Astrocyte (in vitro differentiated cells and primary cell): ENCODE measurements at regions not wholly inside any gene's neighbourhood (a gene's known extent, or its start where the extent isn't known, plus 50 kb on each side); places are given as distances from the start of the nearest gene placed in this dataset.

Experiments used
- CTCF ChIP-seq: IDR thresholded peaks from 2 replicates; pipeline ENCODE4 v1.5.1; 2011; ENCODE audit warnings: low read depth, mild to moderate bottlenecking, inconsistent platforms, low read length, moderate library complexity; ENCODE audit not compliant: insufficient read depth
- EZH2 ChIP-seq: IDR thresholded peaks from 2 replicates; pipeline ENCODE4 v1.6.1; 2012; ENCODE audit warnings: mild to moderate bottlenecking, low read length, inconsistent platforms; ENCODE audit not compliant: insufficient read depth

DNA sequence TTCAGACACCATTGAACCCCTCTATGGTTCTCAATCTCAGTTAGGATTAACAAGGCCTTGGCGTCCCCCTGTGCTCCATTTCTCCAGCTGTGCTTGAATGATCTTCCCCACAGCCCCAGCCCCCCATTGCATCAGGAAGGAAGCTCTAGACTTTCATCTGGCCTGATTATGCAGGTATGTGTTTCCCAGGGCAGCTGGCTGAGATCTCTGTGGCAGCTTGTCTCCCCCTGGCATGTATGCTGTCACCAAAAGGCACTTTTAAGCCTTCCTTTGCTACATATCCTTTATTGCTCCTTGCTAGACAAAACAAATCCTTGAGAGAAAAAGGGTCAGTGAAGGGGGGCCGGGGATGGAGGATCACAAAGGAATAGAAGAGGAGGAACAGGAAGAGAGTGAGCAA lies 1056.0 kb upstream of the SLIT2 start:
- TF ChIP-seq CTCF (no peak), EZH2 (no peak)
